HepG2 (cell line): ENCODE measurements at regions not wholly inside any gene's neighbourhood (a gene's known extent, or its start where the extent isn't known, plus 50 kb on each side); places are given as distances from the start of the nearest gene placed in this dataset.

ENCODE experiments used
- ATAC-seq: fragments of 200-7000 bp; cut with Tn5 transposase; 3 replicates; pipeline ENCODE4 v1.9.1; 2020; ENCODE audit warnings: mild to moderate bottlenecking, moderate library complexity
- BruUV-seq: library from RNA; stranded (reverse); fragments of 400-500 nt; replicated peaks from 2 replicates; lab custom pipeline; 2021; lab: Mats Ljungman, UMichigan
- CTCF ChIA-PET: fragments of 300-600 bp; formaldehyde crosslinking; extraction: SDS; loops from one replicate; lab custom pipeline; 2021; ENCODE audit warnings: low total read pairs, inconsistent platforms, low intra/inter-chr PET ratio; lab: Yijun Ruan, JAX
- POLR2A ChIA-PET: fragments of 350-600 bp; sonication (Branson Sonifier 250); formaldehyde crosslinking; loops from one replicate; lab custom pipeline; 2020; ENCODE audit warnings: antibody characterized with exemption, inconsistent platforms; lab: Yijun Ruan, JAX
- DNase-seq: peaks from one replicate; pipeline ENCODE4 v3.0.0-alpha.2; 2015; ENCODE audit warnings: low spot score
- FAIRE-seq: peaks from 3 replicates; lab custom pipeline; 2011; peaks lifted over from hg19 to GRCh38; lab: Jason Lieb, UNC
- H2AFZ ChIP-seq: one replicate; pipeline ENCODE4 v1.6.1; 2011; ENCODE audit warnings: low read length, inconsistent platforms
- H3K27ac ChIP-seq: fragments of 300-600 bp; 3 replicates; pipeline ENCODE4 v1.8.0; 2011; ENCODE audit warnings: mixed run types, mild to moderate bottlenecking, mixed read lengths, low read length, inconsistent platforms; ENCODE audit not compliant: insufficient read depth; ENCODE audit errors: extremely low read length
- H3K27me3 ChIP-seq, 2 experiments: fragments of 200-600 bp in 1 of 2; 2 replicates in 1 of 2; 3 replicates in 1 of 2; pipeline versions ENCODE4 v1.6.0 to v1.8.0; 2011; ENCODE audit warnings: low read length in 2 of 2, mild to moderate bottlenecking in 2 of 2, moderate library complexity in 2 of 2, inconsistent platforms in 1 of 2; ENCODE audit not compliant: insufficient read depth in 2 of 2, control insufficient read depth in 1 of 2
- H3K36me3 ChIP-seq, 2 experiments: fragments of 200-600 bp in 1 of 2; replicated peaks in 1 of 2; 2 replicates in 1 of 2; 3 replicates in 1 of 2; pipeline versions ENCODE4 v1.5.1 to v1.8.0; 2011; ENCODE audit warnings: low read length in 2 of 2, inconsistent platforms in 1 of 2; ENCODE audit not compliant: insufficient read depth in 2 of 2, control insufficient read depth in 1 of 2
- H3K4me1 ChIP-seq: 2 replicates; pipeline ENCODE4 v1.5.1; 2012; ENCODE audit warnings: low read length, inconsistent platforms; ENCODE audit not compliant: insufficient read depth
- H3K4me2 ChIP-seq: 2 replicates; pipeline ENCODE4 v1.6.0; 2011; ENCODE audit warnings: low read depth, low read length, inconsistent platforms
- H3K4me3 ChIP-seq, 3 experiments: fragments of 200-600 bp in 1 of 3; sonication (generic), shearing (Covaris generic) in 1 of 3; replicated peaks in 1 of 3; 2 replicates each; pipeline ENCODE4 v1.5.1; 2011 to 2016; ENCODE audit warnings: low read length in 3 of 3, inconsistent platforms in 2 of 3, low read depth in 2 of 3, mild to moderate bottlenecking in 2 of 3, control low read depth in 1 of 3, mixed read lengths in 1 of 3; ENCODE audit not compliant: insufficient read depth in 1 of 3
- H3K79me2 ChIP-seq: one replicate; pipeline ENCODE4 v1.6.1; 2011; ENCODE audit warnings: low read length, inconsistent platforms; ENCODE audit not compliant: insufficient read depth
- H3K9ac ChIP-seq: 2 replicates; pipeline ENCODE4 v1.6.0; 2011; ENCODE audit warnings: mild to moderate bottlenecking, low read depth, low read length, inconsistent platforms; ENCODE audit not compliant: insufficient read depth
- H3K9me3 ChIP-seq: 2 replicates; pipeline ENCODE4 v1.5.1; 2012; ENCODE audit warnings: mild to moderate bottlenecking, low read length
- H4K20me1 ChIP-seq: 2 replicates; pipeline ENCODE4 v1.6.0; 2011; ENCODE audit warnings: inconsistent platforms, mild to moderate bottlenecking, low read length, moderate library complexity; ENCODE audit not compliant: insufficient read depth
- ELK4 ChIP-seq: sonication (generic); formaldehyde crosslinking; IDR thresholded peaks from 2 replicates; pipeline ENCODE4 v1.9.0; 2021; ENCODE audit warnings: missing genetic modification reagents, borderline replicate concordance
- FIP1L1 ChIP-seq: fragments of 200-400 bp; formaldehyde crosslinking; IDR thresholded peaks from 2 replicates; pipeline ENCODE4 v1.6.1; 2018; ENCODE audit warnings: low read depth, mild to moderate bottlenecking, low read length, moderate library complexity, borderline replicate concordance; ENCODE audit not compliant: insufficient read depth
- FOSL1 ChIP-seq: sonication (generic); formaldehyde crosslinking; IDR thresholded peaks from 2 replicates; pipeline ENCODE4 v1.9.0; 2021; ENCODE audit warnings: missing genetic modification reagents, borderline replicate concordance
- FOSL2 ChIP-seq: sonication (generic); formaldehyde crosslinking; IDR thresholded peaks from 2 replicates; pipeline ENCODE4 v1.4.0; 2020; ENCODE audit warnings: missing genetic modification reagents
- RERE ChIP-seq: IDR thresholded peaks from 2 replicates; pipeline ENCODE4 v1.6.1; 2016; ENCODE audit warnings: low read depth, missing genetic modification reagents, missing compliant biosample characterization
- SPEN ChIP-seq: sonication (generic); formaldehyde crosslinking; IDR thresholded peaks from 2 replicates; pipeline ENCODE4 v1.5.1; 2020; ENCODE audit warnings: low read depth, mild to moderate bottlenecking, missing genetic modification reagents
- THAP8 ChIP-seq: sonication (generic); formaldehyde crosslinking; IDR thresholded peaks from 2 replicates; pipeline ENCODE4 v1.5.1; 2020; ENCODE audit warnings: missing genetic modification reagents, mild to moderate bottlenecking, borderline replicate concordance
- ZBTB20 ChIP-seq: sonication (generic); formaldehyde crosslinking; IDR thresholded peaks from 2 replicates; pipeline ENCODE4 v1.8.1; 2023; ENCODE audit warnings: missing genetic modification reagents, low read depth, mild to moderate bottlenecking, borderline replicate concordance
- ZFX ChIP-seq: sonication (generic); formaldehyde crosslinking; IDR thresholded peaks from 2 replicates; pipeline ENCODE4 v1.4.0; 2020; ENCODE audit warnings: mild to moderate bottlenecking, low read depth, missing genetic modification reagents, moderate library complexity
- ZFY ChIP-seq: sonication (generic); formaldehyde crosslinking; IDR thresholded peaks from 2 replicates; pipeline ENCODE4 v1.4.0; 2020; ENCODE audit warnings: missing genetic modification reagents
- ZNF746 ChIP-seq: sonication (generic); formaldehyde crosslinking; IDR thresholded peaks from 2 replicates; pipeline ENCODE4 v1.8.0; 2022; ENCODE audit warnings: mild to moderate bottlenecking, missing genetic modification reagents
- ZNF800 ChIP-seq: sonication (generic); formaldehyde crosslinking; IDR thresholded peaks from 2 replicates; pipeline ENCODE4 v1.4.0; 2020; ENCODE audit warnings: missing genetic modification reagents
- ZSCAN31 ChIP-seq: sonication (generic); formaldehyde crosslinking; IDR thresholded peaks from 2 replicates; pipeline ENCODE4 v1.5.0; 2020; ENCODE audit warnings: low read depth, mild to moderate bottlenecking, missing genetic modification reagents
- WGBS: methylation state at CpG from one replicate; pipeline ENCODE4 v1.1.6; 2017; ENCODE audit warnings: low lambda C conversion rate; 5-methylcytosine and 5-hydroxymethylcytosine counted together
- in situ Hi-C: cut with HindIII; loops from 2 replicates; pipeline ENCODE4 v1.10.0; 2017; ENCODE audit warnings: low pct_unique_long_range_greater_than_20kb; ENCODE audit not compliant: extremely low pct_ligation_motif_present
- intact Hi-C: fragments of 100-400 bp; cut with micrococcal nuclease; formaldehyde crosslinking; loops from one replicate; pipeline ENCODE4 v1.10.0; 2022; ENCODE audit not compliant: unreplicated experiment

DNA sequence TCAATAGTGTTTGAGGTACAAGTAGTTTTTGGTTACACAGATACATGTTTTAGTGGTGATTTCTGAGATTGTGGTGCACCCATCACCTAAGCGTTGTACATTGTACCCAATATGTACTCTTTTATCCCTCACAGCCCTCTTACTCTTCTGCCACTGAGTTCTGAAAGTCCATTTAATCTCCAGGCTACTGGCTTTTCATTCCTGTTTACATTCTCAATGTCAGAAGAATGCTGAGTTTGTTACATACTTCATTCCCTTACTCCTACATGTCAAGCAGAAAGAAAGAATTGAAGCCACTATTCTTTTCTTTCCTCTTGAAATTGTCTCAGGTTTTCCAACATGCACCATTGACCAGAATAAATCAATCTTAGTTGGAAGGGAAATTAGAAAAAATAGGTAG, 1565.9 kb downstream of the PLA2G4A start:
- BruUV-seq: no TSS peak
- H3K4me2 ChIP-seq: no peak overlapping the region
- H3K4me1 ChIP-seq: no peaks in the 10 kb centered on the region
- no peaks in the 10 kb centered on the region for H3K79me2 ChIP-seq
- in situ Hi-C loops (no loop called here), intact Hi-C loops (no loop called here)
- H3K27me3 ChIP-seq: no peaks in the 10 kb centered on the region
- no peak overlapping the region for H3K4me3 ChIP-seq
- 5% methylated on average over 1 of the region's 1 CpG for WGBS
- H4K20me1 ChIP-seq: no peaks in the 10 kb centered on the region
- POLR2A ChIA-PET: no interaction called here
- CTCF ChIA-PET: no interaction called here
- peaks cover 6% of the 10 kb centered on the region; the same call in 1 of the 2 replicates for H3K9me3 ChIP-seq
- FAIRE-seq (no peak), DNase-seq (no peak), ATAC-seq (no peak)
- H3K27ac ChIP-seq: no peak overlapping the region
- no peak overlapping the region for H3K9ac ChIP-seq
- H2AFZ ChIP-seq: no peak overlapping the region
- no peaks in the 10 kb centered on the region for H3K36me3 ChIP-seq
- TF ChIP-seq SPEN (CRISPR knock-in tag) (no peak), ZNF800 (no peak), RERE (CRISPR knock-in tag) (no peak), ZSCAN31 (no peak), ZBTB20 (CRISPR knock-in tag) (no peak), ZNF746 (CRISPR knock-in tag) (no peak), THAP8 (no peak), ZFX (CRISPR knock-in tag) (no peak), FOSL2 (CRISPR knock-in tag) (no peak), FIP1L1 (no peak), FOSL1 (CRISPR knock-in tag) (no peak), ELK4 (CRISPR knock-in tag) (no peak), ZFY (CRISPR knock-in tag) (no peak)
